Peyer's patch (tissue), 4 donors: ENCODE measurements at regions not wholly inside any gene's neighbourhood (a gene's known extent, or its start where the extent isn't known, plus 50 kb on each side); places are given as distances from the start of the nearest gene placed in this dataset.

ENCODE experiments used
- DNase-seq, 3 donors: peaks; one replicate each; pipeline ENCODE4 v3.0.0-alpha.2; 2017 to 2019
- H3K27ac ChIP-seq, 4 donors: fragments of 200-600 bp; sonication (generic); one replicate each; pipeline ENCODE4 v1.5.1; 2016 to 2019
- H3K27me3 ChIP-seq, 2 donors: fragments of 200-600 bp; sonication (generic); one replicate each; pipeline ENCODE4 v1.5.1; 2019
- H3K36me3 ChIP-seq, 3 donors: fragments of 200-600 bp; sonication (generic); one replicate each; pipeline ENCODE4 v1.5.1; 2016 to 2019
- H3K4me1 ChIP-seq, 4 donors: fragments of 200-600 bp; sonication (generic); one replicate each; pipeline ENCODE4 v1.5.1; 2016 to 2019
- H3K4me3 ChIP-seq, 4 donors: fragments of 200-600 bp; sonication (generic); 1 replicate in 3 of 4; 2 replicates in 1 of 4; pipeline ENCODE4 v1.5.1; 2016 to 2019; ENCODE audit warnings: mild to moderate bottlenecking in 1 of 4
- H3K9me3 ChIP-seq, 4 donors: fragments of 200-600 bp; sonication (generic); one replicate each; pipeline ENCODE4 v1.5.1; 2016 to 2019; ENCODE audit warnings: mild to moderate bottlenecking in 1 of 4
- POLR2A ChIP-seq, 2 donors: fragments of 450-650 bp; IDR thresholded peaks; one replicate each; pipeline ENCODE4 v1.5.1; 2017; ENCODE audit warnings: antibody characterized with exemption in 2 of 2, mild to moderate bottlenecking in 2 of 2, moderate library complexity in 2 of 2
- TF ChIP-seq, protein P1 (sequence below), 6 experiments: fragments of 450-650 bp in 4 of 6; fragments of 200-600 bp in 2 of 6; sonication (generic) in 1 of 6; IDR thresholded peaks; one replicate each; pipeline ENCODE4 v1.5.1; 2017 to 2019; ENCODE audit warnings: antibody characterized with exemption in 6 of 6, mild to moderate bottlenecking in 3 of 6, moderate library complexity in 1 of 6

DNA sequence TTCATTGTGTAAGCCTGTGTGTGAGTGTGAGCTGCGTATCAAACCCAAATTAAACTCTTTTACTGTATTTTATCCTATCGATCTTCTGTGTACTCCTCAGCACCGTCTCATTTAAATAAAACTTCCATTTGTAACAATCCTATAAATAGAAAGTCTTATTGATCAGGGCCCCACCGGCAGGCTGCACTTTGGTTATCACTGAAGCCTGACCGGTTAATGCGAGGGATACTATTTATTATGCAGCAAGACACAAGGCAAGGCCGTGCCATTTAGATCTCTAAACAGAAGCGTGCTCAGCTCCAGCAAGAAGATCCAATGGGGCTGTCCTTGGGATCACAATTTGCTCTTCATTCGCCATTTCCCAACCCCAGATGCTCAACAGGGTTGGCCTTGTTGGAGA, 252.6 kb upstream of the TSHZ3 start:
- Histone ChIP-seq H3K27ac (no peak overlapping the region), H3K36me3 (no peaks in the 10 kb centered on the region), H3K27me3 (no peaks in the 10 kb centered on the region), H3K9me3 (no peaks in the 10 kb centered on the region), H3K4me1 (no peaks in the 10 kb centered on the region), H3K4me3 (no peak overlapping the region)
- DNase-seq, result no peak
- TF ChIP-seq POLR2A (IDR thresholded peaks at IDR 0.05), result no peak
- TF ChIP-seq, protein P1, sequence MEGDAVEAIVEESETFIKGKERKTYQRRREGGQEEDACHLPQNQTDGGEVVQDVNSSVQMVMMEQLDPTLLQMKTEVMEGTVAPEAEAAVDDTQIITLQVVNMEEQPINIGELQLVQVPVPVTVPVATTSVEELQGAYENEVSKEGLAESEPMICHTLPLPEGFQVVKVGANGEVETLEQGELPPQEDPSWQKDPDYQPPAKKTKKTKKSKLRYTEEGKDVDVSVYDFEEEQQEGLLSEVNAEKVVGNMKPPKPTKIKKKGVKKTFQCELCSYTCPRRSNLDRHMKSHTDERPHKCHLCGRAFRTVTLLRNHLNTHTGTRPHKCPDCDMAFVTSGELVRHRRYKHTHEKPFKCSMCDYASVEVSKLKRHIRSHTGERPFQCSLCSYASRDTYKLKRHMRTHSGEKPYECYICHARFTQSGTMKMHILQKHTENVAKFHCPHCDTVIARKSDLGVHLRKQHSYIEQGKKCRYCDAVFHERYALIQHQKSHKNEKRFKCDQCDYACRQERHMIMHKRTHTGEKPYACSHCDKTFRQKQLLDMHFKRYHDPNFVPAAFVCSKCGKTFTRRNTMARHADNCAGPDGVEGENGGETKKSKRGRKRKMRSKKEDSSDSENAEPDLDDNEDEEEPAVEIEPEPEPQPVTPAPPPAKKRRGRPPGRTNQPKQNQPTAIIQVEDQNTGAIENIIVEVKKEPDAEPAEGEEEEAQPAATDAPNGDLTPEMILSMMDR (IDR thresholded peaks at IDR 0.05), result no peak

GRCh38 chr19:31602548-31602947, 253.3 kb upstream of the TSHZ3 start:
- Histone ChIP-seq H3K4me1 (no peaks in the 10 kb centered on the region), H3K4me3 (no peak overlapping the region), H3K27ac (no peak overlapping the region), H3K27me3 (no peaks in the 10 kb centered on the region), H3K36me3 (no peaks in the 10 kb centered on the region), H3K9me3 (no peaks in the 10 kb centered on the region)
- TF ChIP-seq POLR2A (IDR thresholded peaks at IDR 0.05), result no peak
- TF ChIP-seq, protein P1 (IDR thresholded peaks at IDR 0.05), result no peak
- DNase-seq, result no peak

DNA sequence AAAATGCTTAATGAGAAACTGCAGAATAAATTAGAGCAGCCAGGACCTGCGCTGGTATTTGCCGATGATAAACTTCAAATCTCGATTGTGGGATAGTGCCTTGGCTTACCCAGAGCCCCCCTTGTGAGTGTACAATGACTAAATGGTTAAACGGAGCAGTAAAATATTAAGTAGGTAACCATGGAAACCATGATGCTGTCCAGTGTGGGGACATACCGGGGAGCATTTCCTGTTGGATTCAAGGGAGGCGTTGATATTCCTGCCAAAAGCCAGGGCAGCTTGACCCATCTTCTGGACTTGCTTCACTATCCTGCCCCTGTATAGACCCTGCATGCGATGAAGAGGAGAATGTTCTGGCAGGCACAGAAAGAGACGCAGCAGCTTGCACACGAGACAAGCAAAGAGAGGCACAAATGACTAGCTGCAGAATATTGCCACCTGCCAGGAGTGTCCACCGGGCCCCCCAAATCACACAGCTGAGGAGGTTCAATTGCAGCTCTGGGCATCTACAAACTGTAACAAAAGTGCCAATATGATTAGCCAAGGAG, 255.3 kb upstream of the TSHZ3 start:
- Histone ChIP-seq H3K4me3 (no peak overlapping the region), H3K9me3 (no peaks in the 10 kb centered on the region), H3K4me1 (no peaks in the 10 kb centered on the region), H3K27ac (no peak overlapping the region), H3K27me3 (no peaks in the 10 kb centered on the region), H3K36me3 (no peaks in the 10 kb centered on the region)
- DNase-seq, result no peak
- TF ChIP-seq, protein P1 (IDR thresholded peaks at IDR 0.05), result no peak
- no peak for TF ChIP-seq POLR2A (IDR thresholded peaks at IDR 0.05)

GRCh38 chr19:31610018-31610417, 260.8 kb upstream of the TSHZ3 start:
- no peaks in the 10 kb centered on the region for H3K36me3 ChIP-seq

DNA sequence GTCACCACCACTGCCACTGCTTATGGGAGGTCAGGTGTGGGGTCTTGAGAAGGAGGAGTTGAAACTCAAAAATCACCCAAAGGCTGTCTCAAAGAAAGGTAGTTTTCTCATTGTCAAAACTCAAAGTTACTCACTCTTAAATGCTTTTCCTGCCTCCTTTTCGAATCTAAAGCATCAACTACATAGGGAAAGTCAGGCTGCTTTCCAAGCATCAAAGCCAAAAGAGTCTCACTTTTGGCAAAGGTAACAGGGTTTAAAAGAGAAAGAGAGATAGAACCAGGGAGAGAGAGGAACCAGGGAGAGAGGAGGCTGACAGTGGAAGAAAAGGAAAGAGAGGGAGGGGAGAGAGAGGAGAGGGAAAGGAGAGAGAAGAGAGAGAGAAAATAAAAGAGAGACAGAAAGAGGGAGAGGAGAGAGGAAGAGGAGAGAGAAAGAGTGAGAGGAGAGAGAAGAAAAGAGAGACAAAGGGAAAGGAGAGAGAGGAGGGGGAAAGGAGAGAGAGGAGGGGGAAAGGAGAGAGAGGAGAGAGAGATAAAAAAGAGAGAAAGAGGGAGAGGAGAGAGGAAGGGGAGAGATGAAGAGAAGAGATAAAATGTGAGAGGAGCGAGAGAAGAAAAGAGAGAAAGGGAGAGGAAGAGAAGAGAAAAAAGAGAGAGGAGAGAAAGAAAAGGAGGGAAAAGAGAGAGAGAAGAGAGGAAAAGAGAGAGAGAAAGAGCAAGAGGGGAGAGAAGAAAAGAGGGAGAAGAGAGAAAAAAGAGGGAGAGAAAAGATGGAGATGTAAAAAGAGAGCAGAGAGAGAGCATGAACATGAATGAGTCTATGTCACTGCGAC, 262.0 kb upstream of the TSHZ3 start:
- H3K4me3 ChIP-seq, result no peak overlapping the region
- TF ChIP-seq, protein P1 (IDR thresholded peaks at IDR 0.05), result no peak
- TF ChIP-seq POLR2A (IDR thresholded peaks at IDR 0.05), result no peak
- no peak for DNase-seq
- H3K27ac ChIP-seq, result no peak overlapping the region
- H3K4me1 ChIP-seq, result no peaks in the 10 kb centered on the region
- no peaks in the 10 kb centered on the region for H3K27me3 ChIP-seq
- H3K36me3 ChIP-seq, result no peaks in the 10 kb centered on the region
- H3K9me3 ChIP-seq, result no peaks in the 10 kb centered on the region

More at GRCh38 chr19:31610018-31610417, 260.8 kb upstream of the TSHZ3 start:
- DNase-seq, result no peak
- Histone ChIP-seq H3K27ac (no peak overlapping the region), H3K4me1 (no peaks in the 10 kb centered on the region), H3K27me3 (no peaks in the 10 kb centered on the region), H3K9me3 (no peaks in the 10 kb centered on the region), H3K4me3 (no peak overlapping the region)
- no peak for TF ChIP-seq POLR2A (IDR thresholded peaks at IDR 0.05)
- TF ChIP-seq, protein P1 (IDR thresholded peaks at IDR 0.05), result no peak
